Stimulated activated CD8-positive, alpha-beta memory T cell treated with anti-CD3 and anti-CD28 coated beads, Interleukin-15, amount 100 ng/mL, for 1 hour (primary cell): ENCODE measurements at regions not wholly inside any gene's neighbourhood (a gene's known extent, or its start where the extent isn't known, plus 50 kb on each side); places are given as distances from the start of the nearest gene placed in this dataset.

Experiments
- DNase-seq: peaks from one replicate; pipeline ENCODE4 v3.0.0-alpha.2; 2020; ENCODE audit warnings: low read depth

DNA sequence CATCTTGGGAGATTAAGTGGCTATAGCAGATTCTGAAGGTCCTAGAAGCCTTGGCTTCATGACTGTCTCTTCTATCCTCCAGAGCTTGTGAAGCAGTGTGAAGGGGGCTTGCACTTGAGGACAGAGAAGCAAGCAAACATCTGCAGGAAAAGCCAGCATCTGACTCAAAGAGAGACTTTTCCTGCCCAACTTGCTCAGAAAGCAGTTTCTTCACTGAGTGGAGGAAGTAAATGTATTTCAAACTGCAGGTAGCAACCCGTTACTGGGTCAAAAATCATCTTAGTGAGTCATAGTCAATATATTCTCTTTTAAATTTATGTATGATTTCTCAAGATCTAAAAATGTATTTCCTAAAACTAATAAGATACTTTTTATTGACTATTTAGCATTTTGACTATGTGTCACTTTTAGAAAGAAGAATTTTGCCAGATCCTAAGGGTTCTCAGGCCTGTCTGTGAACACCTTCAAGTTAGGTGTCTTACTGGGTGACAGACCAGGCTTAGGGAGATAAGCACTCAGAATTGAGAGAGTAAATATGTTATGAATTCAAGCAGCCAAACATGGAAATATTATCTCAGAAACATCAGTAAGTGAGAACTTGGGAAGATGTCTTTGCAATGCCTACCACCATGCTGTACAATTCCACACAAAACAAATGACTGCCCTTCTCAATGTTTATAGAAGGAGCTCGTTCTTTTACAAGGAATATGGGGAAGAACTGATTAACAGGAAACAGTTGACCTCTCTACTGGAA, 72.6 kb upstream of the DMAC1 start:
- no peak for DNase-seq

GRCh38 chr9:7869340-7869739, 69.8 kb upstream of the DMAC1 start:
- no peak for DNase-seq

DNA sequence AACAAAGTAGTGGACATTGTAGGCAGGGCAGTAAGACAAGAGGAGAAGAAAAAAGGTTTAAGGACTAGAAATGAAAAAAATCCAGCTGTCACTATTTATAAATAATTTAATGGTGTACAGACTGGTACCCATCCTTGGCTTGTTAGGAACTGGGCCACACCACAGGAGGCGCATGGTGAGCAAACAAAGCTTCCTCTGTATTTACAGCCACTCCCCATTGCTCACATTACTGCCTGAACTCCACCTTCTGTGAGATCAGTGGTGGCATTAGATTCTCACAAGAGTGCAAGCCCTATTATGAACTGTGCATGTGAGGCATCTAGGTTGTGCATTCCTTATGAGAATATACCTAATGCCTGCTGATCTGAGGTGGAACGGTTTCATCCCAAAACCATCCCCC, 62.6 kb upstream of the DMAC1 start:
- DNase-seq: no peak

GRCh38 chr9:7861086-7861485, 61.5 kb upstream of the DMAC1 start:
- no peak for DNase-seq

GRCh38 chr9:7860335-7860709, 60.7 kb upstream of the DMAC1 start:
- no peak for DNase-seq

- no peak for DNase-seq
These were observed 60.2 kb upstream of the DMAC1 start for GRCh38 chr9:7859701-7860334.

DNA sequence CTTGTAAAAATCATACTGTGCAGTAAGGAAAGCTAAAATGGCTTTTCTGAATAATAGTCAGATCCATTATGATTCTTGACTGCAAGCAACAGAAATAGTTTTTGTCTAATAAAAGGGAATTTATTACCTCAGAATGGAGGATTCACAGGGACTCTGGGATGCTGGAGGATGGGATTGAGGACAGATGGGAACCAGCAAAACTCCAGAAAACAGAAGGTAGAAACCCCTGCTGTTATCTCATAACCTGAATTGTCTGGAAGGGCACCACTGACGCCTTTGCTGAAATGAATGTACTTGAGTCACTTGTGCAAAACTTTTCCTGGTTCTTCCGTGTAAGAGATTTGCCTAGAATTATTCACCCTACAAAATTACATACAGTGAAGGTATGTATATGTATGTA, 58.6 kb upstream of the DMAC1 start:
- DNase-seq: no peak

- DNase-seq: no peak
These were observed 55.2 kb upstream of the DMAC1 start for GRCh38 chr9:7854763-7855162.
